Umbilical cord (tissue), 1 donor: ENCODE measurements at regions not wholly inside any gene's neighbourhood (a gene's known extent, or its start where the extent isn't known, plus 50 kb on each side); places are given as distances from the start of the nearest gene placed in this dataset.
A peak's percentile ranks its signal among the peaks of the same experiment; 100 is the strongest.

Source experiments
- DNase-seq: peaks from one replicate; pipeline ENCODE4 v3.0.0-alpha.2; 2015; ENCODE audit warnings: low spot score

- no peak for DNase-seq
Observed at GRCh38 chr12:19867151-19867550, 427.9 kb downstream of the AEBP2 start.

DNA sequence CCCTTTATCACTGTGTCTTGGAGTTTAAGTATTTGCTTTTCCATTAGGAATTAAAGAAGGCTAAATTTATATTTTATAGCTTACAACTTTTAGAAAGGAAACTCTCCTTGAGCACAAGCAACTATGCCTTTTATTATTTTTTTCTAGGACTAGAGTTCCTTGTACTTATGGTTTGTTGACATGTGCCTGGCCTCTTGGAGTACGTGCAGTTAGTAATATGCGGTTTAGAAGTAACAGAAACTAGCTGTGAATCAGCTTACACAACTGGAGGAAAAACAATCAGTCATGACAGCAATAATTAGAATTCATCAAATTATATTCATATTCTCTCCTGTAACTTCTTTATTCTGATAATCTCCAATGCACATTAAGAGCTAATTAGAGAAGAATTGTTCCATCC, 428.7 kb downstream of the AEBP2 start:
- no peak for DNase-seq

GRCh38 chr12:19869413-19869812, 430.1 kb downstream of the AEBP2 start:
- no peak for DNase-seq

GRCh38 chr12:19872621-19873540, 433.6 kb downstream of the AEBP2 start:
- no peak for DNase-seq

- DNase-seq, result no peak
Observed at GRCh38 chr12:19880076-19880475, 440.8 kb downstream of the AEBP2 start.

DNA sequence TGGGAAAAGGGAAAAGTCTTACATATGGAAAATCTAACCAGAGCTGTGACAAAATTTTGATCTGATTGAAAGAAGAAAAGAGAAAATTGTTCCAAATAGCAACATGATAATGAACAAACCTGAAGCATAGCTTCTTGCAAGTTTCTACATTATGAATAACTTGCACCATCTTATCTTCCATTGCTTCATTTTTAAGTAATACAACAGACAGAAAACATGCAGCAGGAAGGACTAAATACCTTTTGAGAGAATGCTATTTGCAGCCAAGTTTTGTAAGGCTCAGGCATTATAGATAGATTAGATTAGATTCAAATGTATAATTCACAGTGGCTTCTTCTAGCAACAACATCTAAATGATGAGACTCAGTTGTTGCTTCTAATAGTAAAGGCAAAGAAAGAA, 441.4 kb downstream of the AEBP2 start:
- no peak for DNase-seq

GRCh38 chr12:19882346-19882745, 443.1 kb downstream of the AEBP2 start:
- DNase-seq, result no peak

DNA sequence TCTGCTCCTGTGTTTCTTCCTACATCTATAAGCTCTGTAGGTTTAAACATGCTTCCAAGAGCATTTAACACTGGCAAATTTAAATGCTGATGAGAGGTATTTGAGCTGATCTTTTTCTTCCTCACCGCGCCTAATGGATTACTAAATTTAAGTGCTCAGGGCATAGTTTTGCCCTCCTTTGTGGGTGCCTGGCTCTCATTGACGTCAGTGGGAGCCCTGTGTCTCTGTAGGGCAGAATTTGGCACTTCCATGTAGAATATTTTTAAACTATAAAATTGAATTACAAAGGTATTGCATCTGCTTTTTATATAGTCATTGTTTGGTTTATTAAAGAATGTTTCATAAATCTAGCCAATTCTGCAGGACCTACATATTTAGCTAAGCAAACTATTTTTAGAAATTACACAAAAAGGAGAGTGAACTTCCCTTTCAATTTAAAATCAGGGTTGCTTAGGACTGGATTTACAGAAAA, 444.8 kb downstream of the AEBP2 start:
- peak; percentile 36 for DNase-seq

DNA sequence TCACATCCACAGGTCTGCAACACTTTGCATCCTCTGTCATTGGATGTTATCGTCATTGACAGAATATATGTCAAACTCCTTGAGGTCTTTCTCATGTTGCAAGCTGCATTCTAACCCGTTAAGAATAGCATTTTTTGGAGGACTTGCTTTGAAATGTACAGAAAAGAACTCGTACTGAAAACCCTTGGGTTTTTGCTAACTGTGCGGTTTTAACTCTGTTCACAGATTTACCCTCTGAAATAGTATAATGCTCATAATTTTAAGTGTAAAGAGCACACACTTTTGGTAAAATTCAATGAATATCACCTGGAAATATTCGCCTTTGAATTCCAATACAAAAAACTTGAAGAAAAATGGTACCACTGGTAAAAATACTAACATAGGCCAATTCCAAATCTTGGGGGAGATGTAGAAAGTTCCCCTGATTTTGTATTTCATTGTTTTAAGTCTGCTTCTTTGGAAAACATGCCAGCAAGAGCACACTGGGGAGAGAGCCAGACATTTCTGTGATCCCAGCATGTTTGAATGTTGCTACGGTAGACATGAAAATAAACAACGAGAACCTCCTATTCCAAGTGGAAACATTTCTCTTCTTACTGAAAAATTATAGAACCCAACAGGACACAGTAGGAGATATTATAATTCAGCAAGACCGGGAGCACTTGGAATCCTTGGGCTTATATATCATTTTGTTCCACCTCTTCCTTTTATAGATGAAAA, 446.0 kb downstream of the AEBP2 start:
- peak; percentile 33 for DNase-seq

DNA sequence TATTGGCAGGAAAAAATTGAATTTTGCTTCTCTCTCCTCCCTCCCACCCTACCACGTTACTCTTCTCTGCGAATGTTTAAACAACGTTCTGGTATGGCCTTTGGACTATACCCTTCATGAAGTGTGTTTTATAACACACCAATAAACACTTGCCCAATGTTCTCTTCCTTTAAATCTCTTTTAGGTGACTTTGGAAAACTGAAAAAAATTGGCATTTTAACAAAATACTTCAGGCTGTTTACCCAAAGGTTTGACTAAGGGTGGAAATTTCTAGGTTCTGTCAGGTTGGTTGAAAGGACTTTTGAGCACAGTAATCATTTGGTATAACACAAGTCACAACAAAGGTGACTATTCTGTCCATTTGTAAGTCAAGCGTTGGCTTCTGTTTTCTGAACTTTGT, 446.8 kb downstream of the AEBP2 start:
- DNase-seq, result no peak

GRCh38 chr12:19886639-19887064, 447.4 kb downstream of the AEBP2 start:
- no peak for DNase-seq

- no peak for DNase-seq
Observed at GRCh38 chr12:19890024-19890423, 450.7 kb downstream of the AEBP2 start.

GRCh38 chr12:19891936-19892591, 452.8 kb downstream of the AEBP2 start:
- no peak for DNase-seq

DNA sequence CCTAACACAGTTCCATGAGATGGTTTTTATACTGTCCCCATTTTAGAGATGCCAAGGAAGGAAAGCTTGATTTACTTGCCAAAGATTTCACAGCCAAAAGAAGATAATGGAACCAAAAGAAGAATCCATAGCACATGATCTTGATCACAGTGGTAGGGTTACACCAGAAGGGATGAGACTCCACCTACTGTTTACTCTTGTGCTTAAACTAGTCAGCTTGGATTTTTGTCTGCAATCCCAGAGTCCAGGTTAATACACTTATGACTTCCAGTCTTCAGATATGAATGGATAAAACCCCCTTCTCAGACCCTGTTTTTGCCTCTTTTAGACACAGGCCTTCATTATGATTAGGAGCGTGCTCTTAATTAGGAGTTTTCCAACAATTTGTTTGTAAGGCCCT, 454.2 kb downstream of the AEBP2 start:
- peak; percentile 33 for DNase-seq

DNA sequence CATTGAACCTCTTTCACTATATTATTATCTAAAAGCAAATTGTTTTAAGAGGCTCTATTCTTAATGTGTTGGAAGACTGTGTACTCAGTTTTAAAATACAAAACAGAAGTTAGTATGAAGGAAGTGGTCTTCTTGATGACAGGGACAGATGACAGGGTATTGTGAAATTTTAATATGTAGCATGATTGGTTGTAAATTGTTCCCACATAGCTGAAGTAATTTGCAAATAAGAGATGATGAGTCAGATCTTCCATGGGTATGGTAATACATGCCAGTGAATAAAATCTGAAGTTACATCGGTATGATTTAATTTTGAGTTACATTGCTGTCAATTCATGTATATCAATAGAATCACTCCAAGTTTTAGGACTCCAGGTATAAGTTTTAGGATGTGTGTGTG, 454.8 kb downstream of the AEBP2 start:
- no peak for DNase-seq

GRCh38 chr12:19894803-19895202, 455.5 kb downstream of the AEBP2 start:
- no peak for DNase-seq

GRCh38 chr12:19895246-19896020, 456.1 kb downstream of the AEBP2 start:
- DNase-seq, result peak; percentile 76

DNA sequence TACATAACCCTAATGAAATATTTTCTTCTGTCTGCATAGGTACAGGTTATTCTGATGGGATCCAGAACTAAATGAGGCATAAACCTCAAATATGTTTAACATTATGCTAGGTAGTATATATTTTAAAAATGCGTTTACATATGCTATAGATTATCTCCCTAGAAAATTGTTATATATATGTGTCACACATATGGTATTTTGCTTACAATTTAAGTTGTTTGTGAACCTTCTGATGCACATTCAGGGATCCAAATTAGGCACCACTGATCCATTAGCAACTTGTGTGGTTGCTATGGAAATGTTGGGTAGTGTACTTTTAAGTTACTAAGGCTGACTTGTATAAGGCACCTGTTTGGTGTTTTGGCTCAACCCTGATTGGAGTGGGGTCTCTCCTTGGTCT, 456.7 kb downstream of the AEBP2 start:
- no peak for DNase-seq

DNA sequence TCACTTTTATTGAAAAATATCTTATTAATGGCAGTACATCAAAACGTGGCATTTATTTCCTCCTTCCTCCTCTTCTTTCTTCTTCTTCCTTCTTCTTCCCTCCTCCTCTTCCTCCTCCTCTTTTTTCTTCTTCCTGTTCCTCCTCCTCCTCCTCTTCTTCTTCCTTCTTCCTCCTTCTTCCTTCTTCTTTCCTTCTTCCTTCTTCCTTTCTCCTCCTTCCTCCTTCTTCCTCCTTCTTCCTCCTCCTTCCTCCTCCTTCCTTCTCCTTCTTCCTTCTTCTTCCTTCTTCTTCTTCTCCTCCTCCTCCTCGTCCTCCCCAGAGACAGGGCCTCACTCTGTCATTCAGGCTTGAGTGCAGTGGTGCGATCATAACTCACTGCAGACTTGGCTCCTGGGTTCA, 457.2 kb downstream of the AEBP2 start:
- DNase-seq, result no peak

GRCh38 chr12:19897900-19898408, 458.7 kb downstream of the AEBP2 start:
- DNase-seq, result no peak

DNA sequence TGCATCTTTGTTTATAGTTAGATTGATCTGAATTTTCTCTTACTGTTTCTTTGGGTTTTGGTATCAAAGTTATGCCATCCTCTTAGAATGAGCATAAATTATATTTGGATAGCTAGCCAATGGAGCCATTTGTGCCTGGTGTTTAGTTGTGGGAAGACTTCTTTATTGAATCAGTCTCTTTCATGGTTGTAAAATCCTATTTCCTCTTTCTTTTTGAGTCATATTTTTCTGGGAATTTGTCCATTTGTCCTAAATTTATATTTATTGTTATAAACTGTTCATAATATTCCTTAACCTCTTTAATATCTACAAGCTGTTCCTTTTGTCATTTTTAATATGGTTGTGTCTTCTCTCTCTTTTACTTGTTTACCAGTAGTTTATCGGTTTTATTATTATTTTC, 462.5 kb downstream of the AEBP2 start:
- DNase-seq, result no peak
